Gastroesophageal sphincter (tissue), 2 donors: ENCODE measurements at regions not wholly inside any gene's neighbourhood (a gene's known extent, or its start where the extent isn't known, plus 50 kb on each side); places are given as distances from the start of the nearest gene placed in this dataset.

Source experiments
- EP300 ChIP-seq: sonication (generic); formaldehyde crosslinking; IDR thresholded peaks from one replicate; pipeline ENCODE4 v1.6.1; 2017; ENCODE audit warnings: antibody characterized with exemption, mild to moderate bottlenecking
- POLR2A ChIP-seq, 2 donors: fragments of 450-650 bp; IDR thresholded peaks; one replicate each; pipeline ENCODE4 v1.6.1; 2017; ENCODE audit warnings: antibody characterized with exemption in 2 of 2, mild to moderate bottlenecking in 2 of 2, moderate library complexity in 1 of 2

DNA sequence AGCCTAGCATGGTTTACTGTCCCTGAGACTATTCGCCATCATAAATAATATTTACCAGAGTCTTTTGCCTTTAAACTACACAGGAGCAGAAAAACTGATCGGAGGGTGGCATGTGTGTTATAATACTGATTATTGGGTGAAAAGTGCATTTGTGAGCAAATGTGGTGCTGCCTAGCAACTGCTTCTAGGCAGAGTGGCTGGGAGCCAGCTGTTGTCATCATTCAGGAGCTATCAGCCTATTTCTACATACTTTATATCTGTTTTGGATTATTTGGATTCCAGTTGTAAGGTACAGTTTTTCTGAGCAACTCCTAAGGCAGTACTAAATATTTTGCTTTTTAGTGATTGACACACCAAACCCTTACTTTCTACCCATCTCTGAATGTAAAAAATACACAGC lies 75.0 kb upstream of the MSTN start:
- TF ChIP-seq POLR2A (IDR thresholded peaks at IDR 0.05), result no peak
- TF ChIP-seq EP300, result no peak
